ENCODE measurements at regions not wholly inside any gene's neighbourhood (a gene's known extent, or its start where the extent isn't known, plus 50 kb on each side); places are given as distances from the start of the nearest gene placed in this dataset.

DNA sequence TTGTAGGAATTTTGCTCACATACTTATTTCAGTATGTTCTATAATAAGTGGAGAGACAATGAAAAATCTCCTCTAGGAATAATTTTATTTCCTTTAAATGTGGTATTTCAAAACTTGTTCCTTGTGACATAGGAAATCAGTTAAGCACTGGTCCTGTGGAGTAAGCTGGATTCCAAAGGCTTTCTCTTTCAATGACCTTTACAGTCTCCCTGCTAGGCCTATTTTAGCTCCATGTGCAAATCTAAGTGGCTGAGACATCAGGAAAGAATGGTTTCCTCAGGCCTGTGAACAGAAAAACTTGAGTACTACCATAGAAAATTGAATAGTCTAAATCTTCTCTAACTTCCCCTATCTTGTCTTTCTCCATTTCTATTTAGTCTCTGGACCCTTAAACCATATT, 514.2 kb upstream of the TLE4 start:
- Histone ChIP-seq H3K4me3 (ENCODE audit: low read depth, low read length) (no peak overlapping the region), H3K27me3 (ENCODE audit: control insufficient read depth, insufficient read depth, low read length) (no peaks in the 10 kb centered on the region), H3K27ac (ENCODE audit: low read depth, low read length) (no peak overlapping the region), H3K9me3 (ENCODE audit: control insufficient read depth, insufficient read depth, low read length) (no peaks in the 10 kb centered on the region)
- no peak for DNase-seq (ENCODE audit: low read depth, low spot score)
- TF ChIP-seq, protein P1, sequence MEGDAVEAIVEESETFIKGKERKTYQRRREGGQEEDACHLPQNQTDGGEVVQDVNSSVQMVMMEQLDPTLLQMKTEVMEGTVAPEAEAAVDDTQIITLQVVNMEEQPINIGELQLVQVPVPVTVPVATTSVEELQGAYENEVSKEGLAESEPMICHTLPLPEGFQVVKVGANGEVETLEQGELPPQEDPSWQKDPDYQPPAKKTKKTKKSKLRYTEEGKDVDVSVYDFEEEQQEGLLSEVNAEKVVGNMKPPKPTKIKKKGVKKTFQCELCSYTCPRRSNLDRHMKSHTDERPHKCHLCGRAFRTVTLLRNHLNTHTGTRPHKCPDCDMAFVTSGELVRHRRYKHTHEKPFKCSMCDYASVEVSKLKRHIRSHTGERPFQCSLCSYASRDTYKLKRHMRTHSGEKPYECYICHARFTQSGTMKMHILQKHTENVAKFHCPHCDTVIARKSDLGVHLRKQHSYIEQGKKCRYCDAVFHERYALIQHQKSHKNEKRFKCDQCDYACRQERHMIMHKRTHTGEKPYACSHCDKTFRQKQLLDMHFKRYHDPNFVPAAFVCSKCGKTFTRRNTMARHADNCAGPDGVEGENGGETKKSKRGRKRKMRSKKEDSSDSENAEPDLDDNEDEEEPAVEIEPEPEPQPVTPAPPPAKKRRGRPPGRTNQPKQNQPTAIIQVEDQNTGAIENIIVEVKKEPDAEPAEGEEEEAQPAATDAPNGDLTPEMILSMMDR (IDR thresholded peaks at IDR 0.05; ENCODE audit: low read depth, low read length) = no peak
- ChIA-PET CTCF (no interaction called here), POLR2A (no interaction called here)

DNA sequence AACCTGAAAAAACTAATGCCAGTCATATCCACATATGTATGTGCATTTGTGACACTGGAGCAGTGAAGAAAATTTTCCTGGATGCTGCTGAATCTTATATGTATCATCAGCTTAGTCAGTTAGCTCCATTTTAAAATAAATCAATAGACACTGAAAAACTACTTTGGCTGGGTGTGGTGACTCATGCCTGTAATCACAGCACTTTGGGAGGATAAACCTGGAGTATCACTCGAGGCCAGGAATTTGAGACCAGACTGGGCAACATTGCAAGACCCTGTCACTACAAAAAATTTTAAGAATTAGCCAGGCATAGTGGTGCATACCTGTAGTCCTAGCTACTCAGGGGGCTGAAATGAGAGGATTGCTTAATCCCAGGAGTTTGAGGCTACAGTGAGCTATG, 511.0 kb upstream of the TLE4 start:
- no peaks in the 10 kb centered on the region for H3K27me3 ChIP-seq (ENCODE audit: control insufficient read depth, insufficient read depth, low read length)
- ChIA-PET POLR2A (no interaction called here), CTCF (no interaction called here)
- no peak for DNase-seq (ENCODE audit: low read depth, low spot score)
- no peak overlapping the region for H3K4me3 ChIP-seq (ENCODE audit: low read depth, low read length)
- TF ChIP-seq, protein P1 (IDR thresholded peaks at IDR 0.05; ENCODE audit: low read depth, low read length) = no peak
- no peak overlapping the region for H3K27ac ChIP-seq (ENCODE audit: low read depth, low read length)
- H3K9me3 ChIP-seq (ENCODE audit: control insufficient read depth, insufficient read depth, low read length) = no peaks in the 10 kb centered on the region

DNA sequence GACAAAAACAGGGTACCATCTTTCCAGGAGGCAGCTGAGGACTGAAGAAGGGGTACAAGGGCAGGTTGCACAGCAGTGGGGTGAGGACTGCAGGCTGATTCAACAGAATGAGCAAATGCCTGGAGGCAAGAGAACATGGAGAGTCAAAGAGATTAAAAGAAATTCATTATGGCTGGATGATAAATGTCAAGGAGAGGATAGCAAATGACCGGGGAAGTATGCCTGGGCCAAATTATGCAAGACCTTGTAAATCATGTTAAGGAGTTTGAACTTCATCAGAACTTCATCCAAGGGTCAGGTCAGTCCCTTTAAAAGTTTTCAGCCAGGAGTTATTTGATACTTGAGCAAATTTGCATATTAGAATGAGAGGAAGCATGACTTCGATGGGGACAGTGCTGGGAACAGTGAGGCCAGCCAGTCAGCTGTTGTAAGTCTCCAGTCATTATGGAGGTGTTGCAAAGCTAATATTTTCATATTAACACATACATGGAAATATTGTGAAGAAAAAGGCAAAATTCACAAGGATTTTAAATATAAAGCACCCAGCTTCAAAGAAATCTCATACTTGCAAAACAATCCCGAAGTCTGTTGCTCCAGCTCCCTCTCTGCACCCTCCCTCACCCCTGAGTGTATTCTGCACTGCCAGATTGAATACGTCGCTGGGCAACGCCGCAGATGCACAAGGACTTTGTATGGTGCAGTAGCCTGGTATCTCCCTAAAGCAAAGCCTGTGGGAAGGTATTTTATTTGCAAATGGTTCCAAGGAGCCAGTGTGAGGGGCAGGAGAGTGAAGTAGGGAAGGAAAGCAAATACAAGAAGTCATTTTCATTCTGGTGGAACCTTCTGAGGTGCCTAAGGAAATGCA, 509.8 kb upstream of the TLE4 start:
- no peak for DNase-seq (ENCODE audit: low read depth, low spot score)
- Histone ChIP-seq H3K4me3 (ENCODE audit: low read depth, low read length) (no peak overlapping the region), H3K27me3 (ENCODE audit: control insufficient read depth, insufficient read depth, low read length) (no peaks in the 10 kb centered on the region), H3K9me3 (ENCODE audit: control insufficient read depth, insufficient read depth, low read length) (no peaks in the 10 kb centered on the region), H3K27ac (ENCODE audit: low read depth, low read length) (no peak overlapping the region)
- TF ChIP-seq, protein P1 (IDR thresholded peaks at IDR 0.05; ENCODE audit: low read depth, low read length) = no peak
- POLR2A ChIA-PET = no interaction called here
- CTCF ChIA-PET = no interaction called here

DNA sequence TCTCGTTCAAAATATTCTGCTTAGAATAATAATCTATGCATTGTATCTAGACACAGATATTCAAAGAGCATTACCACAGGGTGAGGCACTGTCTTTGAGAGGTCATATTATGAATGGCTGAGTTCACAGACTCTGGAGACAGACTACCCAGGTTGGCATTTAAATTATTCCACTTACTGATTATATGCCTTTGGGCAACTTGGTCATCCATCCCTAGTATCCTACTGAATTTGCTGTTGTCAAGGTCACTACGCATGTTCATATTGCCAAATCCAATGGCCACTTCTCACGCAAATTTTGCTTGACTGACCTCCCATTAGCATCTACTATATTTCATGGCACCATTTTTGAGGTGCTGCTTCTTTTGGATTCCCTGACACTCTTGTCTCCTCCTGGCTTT, 498.6 kb upstream of the TLE4 start:
- ChIA-PET CTCF (no interaction called here), POLR2A (no interaction called here)
- H3K27me3 ChIP-seq (ENCODE audit: control insufficient read depth, insufficient read depth, low read length) = no peaks in the 10 kb centered on the region
- no peak overlapping the region for H3K27ac ChIP-seq (ENCODE audit: low read depth, low read length)
- H3K9me3 ChIP-seq (ENCODE audit: control insufficient read depth, insufficient read depth, low read length) = no peaks in the 10 kb centered on the region
- DNase-seq (ENCODE audit: low read depth, low spot score) = no peak
- TF ChIP-seq, protein P1 (IDR thresholded peaks at IDR 0.05; ENCODE audit: low read depth, low read length) = no peak
- no peak overlapping the region for H3K4me3 ChIP-seq (ENCODE audit: low read depth, low read length)

DNA sequence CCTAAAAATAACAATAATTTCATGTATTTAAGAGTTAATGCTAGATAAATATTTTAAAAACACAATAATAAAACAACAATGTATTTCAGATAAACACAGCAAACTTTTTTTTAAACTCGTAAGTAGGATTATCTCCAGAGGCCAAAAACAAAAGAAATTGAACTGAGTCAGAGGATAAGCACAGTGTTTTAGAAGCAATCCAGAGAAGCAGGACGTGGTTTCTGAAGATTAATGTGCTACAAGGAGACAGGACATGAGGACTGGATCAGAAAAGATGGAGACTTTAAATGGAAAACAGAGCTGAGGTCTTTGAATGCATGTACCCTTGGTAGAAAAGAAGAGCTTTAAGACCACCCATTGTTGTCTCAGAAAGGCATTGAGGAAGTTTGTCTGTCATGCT, 491.2 kb upstream of the TLE4 start:
- DNase-seq (ENCODE audit: low read depth, low spot score) = no peak
- H3K9me3 ChIP-seq (ENCODE audit: control insufficient read depth, insufficient read depth, low read length) = no peaks in the 10 kb centered on the region
- no peak overlapping the region for H3K4me3 ChIP-seq (ENCODE audit: low read depth, low read length)
- TF ChIP-seq, protein P1 (IDR thresholded peaks at IDR 0.05; ENCODE audit: low read depth, low read length) = no peak
- H3K27ac ChIP-seq (ENCODE audit: low read depth, low read length) = no peak overlapping the region
- no peaks in the 10 kb centered on the region for H3K27me3 ChIP-seq (ENCODE audit: control insufficient read depth, insufficient read depth, low read length)
- ChIA-PET CTCF (no interaction called here), POLR2A (no interaction called here)
